Left kidney (tissue), 1 donor: ENCODE measurements at regions not wholly inside any gene's neighbourhood (a gene's known extent, or its start where the extent isn't known, plus 50 kb on each side); places are given as distances from the start of the nearest gene placed in this dataset.
"Not testable (repeated sequence)": the region's sequence is repeated elsewhere in the genome, so short reads cannot be mapped to it uniquely, and the experiment has no call there.

Experiments
- DNase-seq: peaks from one replicate; pipeline ENCODE4 v3.0.0-alpha.2; 2013

- DNase-seq: no peak
Observed at GRCh38 chr12:67535176-67535575, 113.4 kb upstream of the DYRK2 start.

- DNase-seq: no peak
Observed at GRCh38 chr12:67535971-67536370, 112.6 kb upstream of the DYRK2 start.

- no peak for DNase-seq
Observed at GRCh38 chr12:67539329-67539728, 109.2 kb upstream of the DYRK2 start.

- no peak for DNase-seq
Observed at GRCh38 chr12:67539946-67540345, 108.6 kb upstream of the DYRK2 start.

- DNase-seq: no peak
Observed at GRCh38 chr12:67540920-67541624, 107.5 kb upstream of the DYRK2 start.

GRCh38 chr12:67541625-67541991, 106.9 kb upstream of the DYRK2 start:
- peak; percentile 10 for DNase-seq

- no peak for DNase-seq
Observed at GRCh38 chr12:67543021-67543770, 105.3 kb upstream of the DYRK2 start.

GRCh38 chr12:67545298-67545697, 103.2 kb upstream of the DYRK2 start:
- no peak for DNase-seq

- DNase-seq: no peak
Observed at GRCh38 chr12:67546746-67547145, 101.8 kb upstream of the DYRK2 start.

- not testable (repeated sequence) for DNase-seq
Observed at GRCh38 chr12:67555075-67555717, 93.3 kb upstream of the DYRK2 start.

GRCh38 chr12:67558775-67559174, 89.8 kb upstream of the DYRK2 start:
- DNase-seq: no peak

GRCh38 chr12:67559751-67560150, 88.8 kb upstream of the DYRK2 start:
- no peak for DNase-seq

- DNase-seq: no peak
Observed at GRCh38 chr12:67562513-67563287, 85.8 kb upstream of the DYRK2 start.

GRCh38 chr12:67568055-67568454, 80.5 kb upstream of the DYRK2 start:
- DNase-seq: no peak

- DNase-seq: no peak
Observed at GRCh38 chr12:67572492-67572891, 76.1 kb upstream of the DYRK2 start.

- DNase-seq: no peak
Observed at GRCh38 chr12:67573566-67573965, 75.0 kb upstream of the DYRK2 start.

- DNase-seq: no peak
Observed at GRCh38 chr12:67578976-67579661, 69.4 kb upstream of the DYRK2 start.

- no peak for DNase-seq
Observed at GRCh38 chr12:67579662-67580003, 68.9 kb upstream of the DYRK2 start.

GRCh38 chr12:67582238-67582834, 66.2 kb upstream of the DYRK2 start:
- DNase-seq: no peak

- no peak for DNase-seq
Observed at GRCh38 chr12:67582844-67583243, 65.7 kb upstream of the DYRK2 start.

GRCh38 chr12:67586951-67587350, 61.6 kb upstream of the DYRK2 start:
- DNase-seq: no peak

GRCh38 chr12:67589078-67589477, 59.5 kb upstream of the DYRK2 start:
- DNase-seq: no peak
